ENCODE measurements at regions not wholly inside any gene's neighbourhood (a gene's known extent, or its start where the extent isn't known, plus 50 kb on each side); places are given as distances from the start of the nearest gene placed in this dataset.

- no TSS peak for BruUV-seq (replicated peaks)
- DNase-seq (ENCODE audit: low spot score) (no peak), FAIRE-seq (no peak), ATAC-seq (no peak)
- Histone ChIP-seq H3K4me2 (ENCODE audit: low read depth, low read length) (no peak overlapping the region), H3K9ac (ENCODE audit: insufficient read depth, low read depth, low read length) (no peak overlapping the region), H3K4me3 (replicated peaks in 1 of 3; ENCODE audit: insufficient read depth in 1 of 3, low read depth in 2 of 3, low read length in 3 of 3) (no peak overlapping the region), H2AFZ (ENCODE audit: low read length) (no peak overlapping the region), H3K4me1 (ENCODE audit: insufficient read depth, low read length) (no peaks in the 10 kb centered on the region), H3K9me3 (ENCODE audit: low read length) (no peaks in the 10 kb centered on the region; the same call in 1 of the 2 replicates), H3K27me3 (ENCODE audit: control insufficient read depth in 1 of 2, insufficient read depth in 2 of 2, low read length in 2 of 2) (no peaks in the 10 kb centered on the region), H3K79me2 (ENCODE audit: insufficient read depth, low read length) (no peaks in the 10 kb centered on the region), H3K27ac (ENCODE audit: extremely low read length, insufficient read depth, low read length) (no peak overlapping the region), H3K36me3 (replicated peaks in 1 of 2; ENCODE audit: control insufficient read depth in 1 of 2, insufficient read depth in 2 of 2, low read length in 2 of 2) (no peaks in the 10 kb centered on the region), H4K20me1 (ENCODE audit: insufficient read depth, low read length) (no peaks in the 10 kb centered on the region)
- in situ Hi-C loops (cut with HindIII; ENCODE audit: extremely low pct_ligation_motif_present, low pct_unique_long_range_greater_than_20kb) (no loop called here), intact Hi-C loops (cut with micrococcal nuclease; ENCODE audit: unreplicated experiment) (no loop called here)
- CTCF ChIA-PET (ENCODE audit: low intra/inter-chr PET ratio, low total read pairs): no interaction called here
- TF ChIP-seq SUZ12 (IDR thresholded peaks at IDR 0.05; ENCODE audit: low read depth, low read length) (no peak), MAFF (IDR thresholded peaks at IDR 0.05; ENCODE audit: low read depth, low read length) (peak; percentile 73), MAFK (conservative IDR thresholded peaks at IDR 0.05 in 1 of 2, IDR thresholded peaks at IDR 0.05 in 1 of 2; ENCODE audit: low read length in 2 of 2) (peak; percentile 67 to 88)
- POLR2A ChIA-PET: no interaction called here
- 0% methylated on average over 3 of the region's 3 CpGs for WGBS (ENCODE audit: low lambda C conversion rate)
These were observed 533.5 kb downstream of the SH2D4B start for GRCh38 chr10:81071087-81071796.

DNA sequence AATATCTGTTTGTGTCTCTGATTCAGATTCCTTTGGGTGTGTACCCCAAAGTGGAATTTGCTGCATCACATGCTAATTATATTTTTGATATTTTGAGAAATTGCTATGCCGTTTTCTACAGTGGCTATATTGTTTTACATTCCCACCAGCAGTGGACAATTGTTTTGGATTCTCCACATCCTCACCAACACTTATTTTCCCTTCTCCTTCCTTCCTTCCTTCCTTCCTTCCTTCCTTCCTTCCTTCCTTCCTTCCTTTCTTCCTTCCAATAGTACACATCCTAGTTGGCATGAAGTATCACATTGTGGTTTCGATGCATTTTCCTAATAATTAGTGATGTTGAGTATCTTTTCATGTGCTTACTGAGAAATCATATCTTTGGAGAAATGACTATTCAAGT, 535.5 kb downstream of the SH2D4B start:
- Histone ChIP-seq H3K36me3 (replicated peaks in 1 of 2; ENCODE audit: control insufficient read depth in 1 of 2, insufficient read depth in 2 of 2, low read length in 2 of 2) (no peaks in the 10 kb centered on the region), H3K4me2 (ENCODE audit: low read depth, low read length) (no peak overlapping the region), H3K79me2 (ENCODE audit: insufficient read depth, low read length) (no peaks in the 10 kb centered on the region), H2AFZ (ENCODE audit: low read length) (no peak overlapping the region), H3K27ac (ENCODE audit: extremely low read length, insufficient read depth, low read length) (no peak overlapping the region), H4K20me1 (ENCODE audit: insufficient read depth, low read length) (no peaks in the 10 kb centered on the region), H3K4me3 (replicated peaks in 1 of 3; ENCODE audit: insufficient read depth in 1 of 3, low read depth in 2 of 3, low read length in 3 of 3) (no peak overlapping the region), H3K4me1 (ENCODE audit: insufficient read depth, low read length) (no peaks in the 10 kb centered on the region), H3K9me3 (ENCODE audit: low read length) (peaks cover 13% of the 10 kb centered on the region; the same call in 1 of the 2 replicates), H3K9ac (ENCODE audit: insufficient read depth, low read depth, low read length) (no peak overlapping the region), H3K27me3 (ENCODE audit: control insufficient read depth in 1 of 2, insufficient read depth in 2 of 2, low read length in 2 of 2) (no peaks in the 10 kb centered on the region)
- ATAC-seq (no peak), DNase-seq (ENCODE audit: low spot score) (no peak), FAIRE-seq (no peak)
- in situ Hi-C loops (cut with HindIII; ENCODE audit: extremely low pct_ligation_motif_present, low pct_unique_long_range_greater_than_20kb) (no loop called here), intact Hi-C loops (cut with micrococcal nuclease; ENCODE audit: unreplicated experiment) (no loop called here)
- CTCF ChIA-PET (ENCODE audit: low intra/inter-chr PET ratio, low total read pairs): no interaction called here
- no TSS peak for BruUV-seq (replicated peaks)
- WGBS (ENCODE audit: low lambda C conversion rate): 3% methylated on average over 2 of the region's 2 CpGs
- POLR2A ChIA-PET: no interaction called here
- TF ChIP-seq EHMT2 (IDR thresholded peaks at IDR 0.05; ENCODE audit: borderline replicate concordance, low read depth, low read length) (no peak), ZNF292 (CRISPR knock-in tag; IDR thresholded peaks at IDR 0.05; ENCODE audit: borderline replicate concordance, low read depth) (no peak), ZNF652 (CRISPR knock-in tag; IDR thresholded peaks at IDR 0.05; ENCODE audit: borderline replicate concordance, low read depth) (no peak), PRPF4 (IDR thresholded peaks at IDR 0.05; ENCODE audit: low read depth, low read length, poor library complexity, severe bottlenecking) (no peak), GFI1 (CRISPR knock-in tag; IDR thresholded peaks at IDR 0.05; ENCODE audit: borderline replicate concordance) (no peak), ZNF335 (CRISPR knock-in tag; IDR thresholded peaks at IDR 0.05) (no peak), POLR2A (IDR thresholded peaks at IDR 0.05; ENCODE audit: insufficient read depth in 1 of 2, low read depth in 2 of 2, low read length in 2 of 2) (no peak), TMF1 (CRISPR knock-in tag; IDR thresholded peaks at IDR 0.05; ENCODE audit: low read depth) (no peak)
- TF ChIP-seq, protein P1, sequence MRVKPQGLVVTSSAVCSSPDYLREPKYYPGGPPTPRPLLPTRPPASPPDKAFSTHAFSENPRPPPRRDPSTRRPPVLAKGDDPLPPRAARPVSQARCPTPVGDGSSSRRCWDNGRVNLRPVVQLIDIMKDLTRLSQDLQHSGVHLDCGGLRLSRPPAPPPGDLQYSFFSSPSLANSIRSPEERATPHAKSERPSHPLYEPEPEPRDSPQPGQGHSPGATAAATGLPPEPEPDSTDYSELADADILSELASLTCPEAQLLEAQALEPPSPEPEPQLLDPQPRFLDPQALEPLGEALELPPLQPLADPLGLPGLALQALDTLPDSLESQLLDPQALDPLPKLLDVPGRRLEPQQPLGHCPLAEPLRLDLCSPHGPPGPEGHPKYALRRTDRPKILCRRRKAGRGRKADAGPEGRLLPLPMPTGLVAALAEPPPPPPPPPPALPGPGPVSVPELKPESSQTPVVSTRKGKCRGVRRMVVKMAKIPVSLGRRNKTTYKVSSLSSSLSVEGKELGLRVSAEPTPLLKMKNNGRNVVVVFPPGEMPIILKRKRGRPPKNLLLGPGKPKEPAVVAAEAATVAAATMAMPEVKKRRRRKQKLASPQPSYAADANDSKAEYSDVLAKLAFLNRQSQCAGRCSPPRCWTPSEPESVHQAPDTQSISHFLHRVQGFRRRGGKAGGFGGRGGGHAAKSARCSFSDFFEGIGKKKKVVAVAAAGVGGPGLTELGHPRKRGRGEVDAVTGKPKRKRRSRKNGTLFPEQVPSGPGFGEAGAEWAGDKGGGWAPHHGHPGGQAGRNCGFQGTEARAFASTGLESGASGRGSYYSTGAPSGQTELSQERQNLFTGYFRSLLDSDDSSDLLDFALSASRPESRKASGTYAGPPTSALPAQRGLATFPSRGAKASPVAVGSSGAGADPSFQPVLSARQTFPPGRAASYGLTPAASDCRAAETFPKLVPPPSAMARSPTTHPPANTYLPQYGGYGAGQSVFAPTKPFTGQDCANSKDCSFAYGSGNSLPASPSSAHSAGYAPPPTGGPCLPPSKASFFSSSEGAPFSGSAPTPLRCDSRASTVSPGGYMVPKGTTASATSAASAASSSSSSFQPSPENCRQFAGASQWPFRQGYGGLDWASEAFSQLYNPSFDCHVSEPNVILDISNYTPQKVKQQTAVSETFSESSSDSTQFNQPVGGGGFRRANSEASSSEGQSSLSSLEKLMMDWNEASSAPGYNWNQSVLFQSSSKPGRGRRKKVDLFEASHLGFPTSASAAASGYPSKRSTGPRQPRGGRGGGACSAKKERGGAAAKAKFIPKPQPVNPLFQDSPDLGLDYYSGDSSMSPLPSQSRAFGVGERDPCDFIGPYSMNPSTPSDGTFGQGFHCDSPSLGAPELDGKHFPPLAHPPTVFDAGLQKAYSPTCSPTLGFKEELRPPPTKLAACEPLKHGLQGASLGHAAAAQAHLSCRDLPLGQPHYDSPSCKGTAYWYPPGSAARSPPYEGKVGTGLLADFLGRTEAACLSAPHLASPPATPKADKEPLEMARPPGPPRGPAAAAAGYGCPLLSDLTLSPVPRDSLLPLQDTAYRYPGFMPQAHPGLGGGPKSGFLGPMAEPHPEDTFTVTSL (CRISPR knock-in tag; IDR thresholded peaks at IDR 0.05; ENCODE audit: borderline replicate concordance): no peak
- TF ChIP-seq, protein P2, sequence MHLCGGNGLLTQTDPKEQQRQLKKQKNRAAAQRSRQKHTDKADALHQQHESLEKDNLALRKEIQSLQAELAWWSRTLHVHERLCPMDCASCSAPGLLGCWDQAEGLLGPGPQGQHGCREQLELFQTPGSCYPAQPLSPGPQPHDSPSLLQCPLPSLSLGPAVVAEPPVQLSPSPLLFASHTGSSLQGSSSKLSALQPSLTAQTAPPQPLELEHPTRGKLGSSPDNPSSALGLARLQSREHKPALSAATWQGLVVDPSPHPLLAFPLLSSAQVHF (CRISPR knock-in tag; IDR thresholded peaks at IDR 0.05): no peak

All from HepG2 (cell line).